Heart left ventricle (tissue), 16 donors: ENCODE measurements at regions not wholly inside any gene's neighbourhood (a gene's known extent, or its start where the extent isn't known, plus 50 kb on each side); places are given as distances from the start of the nearest gene placed in this dataset.

Experiments used
- ATAC-seq, 4 donors: fragments of 200-7000 bp; cut with Tn5 transposase; one replicate each; pipeline ENCODE4 v1.9.1; 2020 to 2022; ENCODE audit warnings: moderate library complexity in 4 of 4, mild to moderate bottlenecking in 3 of 4, moderate number of reproducible peaks in 1 of 4
- DNase-seq, 5 donors: peaks; one replicate each; pipeline ENCODE4 v3.0.0-alpha.2; 2020
- H3K27ac ChIP-seq, 12 donors: fragments of 200-600 bp; sonication (generic) in 4 of 12; one replicate each; pipeline versions ENCODE4 v1.5.0 to v1.8.0; 2016 to 2022; ENCODE audit warnings: mild to moderate bottlenecking in 2 of 12
- H3K27me3 ChIP-seq, 9 donors: fragments of 200-600 bp; sonication (generic) in 2 of 9; one replicate each; pipeline versions ENCODE4 v1.5.1 to v1.8.0; 2016 to 2022; ENCODE audit warnings: mild to moderate bottlenecking in 3 of 9
- H3K36me3 ChIP-seq, 9 donors: fragments of 200-600 bp; sonication (generic) in 2 of 9; one replicate each; pipeline versions ENCODE4 v1.5.0 to v1.8.0; 2018 to 2022; ENCODE audit warnings: mild to moderate bottlenecking in 2 of 9
- H3K4me1 ChIP-seq, 12 donors: fragments of 200-600 bp; sonication (generic) in 4 of 12; one replicate each; pipeline versions ENCODE4 v1.5.0 to v1.8.0; 2016 to 2022; ENCODE audit warnings: mild to moderate bottlenecking in 3 of 12
- H3K4me3 ChIP-seq, 12 donors: fragments of 200-600 bp; sonication (generic) in 4 of 12; one replicate each; pipeline versions ENCODE4 v1.5.0 to v1.8.0; 2017 to 2022; ENCODE audit warnings: mild to moderate bottlenecking in 9 of 12, moderate library complexity in 4 of 12
- H3K9me3 ChIP-seq, 12 donors: fragments of 200-600 bp; sonication (generic) in 4 of 12; one replicate each; pipeline versions ENCODE4 v1.5.0 to v1.8.0; 2016 to 2022; ENCODE audit warnings: mild to moderate bottlenecking in 1 of 12
- CTCF ChIP-seq, 12 donors: fragments of 200-600 bp; sonication (generic) in 4 of 12; IDR thresholded peaks; one replicate each; pipeline versions ENCODE4 v1.5.0 to v1.8.0; 2018 to 2022; ENCODE audit warnings: antibody characterized with exemption in 12 of 12, mild to moderate bottlenecking in 5 of 12
- POLR2A ChIP-seq, 2 donors: fragments of 450-650 bp; IDR thresholded peaks; one replicate each; pipeline ENCODE4 v1.6.1; 2017; ENCODE audit warnings: antibody characterized with exemption in 2 of 2, mild to moderate bottlenecking in 2 of 2, moderate library complexity in 2 of 2
- WGBS, 4 donors: extraction: QIAGEN DNeasy Blood & Tissue Kit in 2 of 4; methylation state at CpG; one replicate each; pipeline versions ENCODE4 v1.1.5 to v1.1.7; 2013 to 2018; 5-methylcytosine and 5-hydroxymethylcytosine counted together
- intact Hi-C, 10 donors: fragments of 100-400 bp; cut with DNase I; formaldehyde crosslinking; loops; one replicate each; pipeline versions ENCODE4 v1.11.1 to v1.14.2; 2022
- donor health status: ischemic (EF 13 %, LVEDD 7.1; RV severe dilation, severe dysfunction).
- donor health status: healthy with polysubstance abuse.
- donor health status: DM: no; HTN: yes; CAD: no.
- donor health status: DM: no; HTN: no; CAD: no.
- donor health status: ischemic (EF 25% LVEDD 6.9; RV normal size, moderate dysfunction).
- donor health status: ischemic (EF 25% LVEDD 5.7; RV mildly dilated, moderate dysfunction).
- donor health status: healthy.
- donor health status: DM: yes; HTN: yes; CAD: no.
- donor health status: ischemic (EF 35%, LVEDD 5.7; RV mildly dilated, moderate dysfunction).
- donor health status: nonischemic (EF 11% LVEDD 7.7; RV severe dilation, severe dysfunction).
- donor health status: DM: yes; HTN: yes; CAD: no.
- donor health status: PGD.
- donor health status: ischemic (EF 29% LVEDD 5.4; RV normal size, mild dysfunction).
- donor health status: nonischemic (EF 23%, LVEDD 6.1; RV moderate dilation, normal function).

- intact Hi-C loops = loop anchor here in 2 of 10 donors (2.0 to 10.0 kb wide), 2 partner anchors 181 to 193 kb away; no protein-coding TSS in a partner anchor
- Histone ChIP-seq H3K27ac (peak overlapping the region in 5 of 12 donors; percentile 1 to 58 (median 18)), H3K4me3 (no peak overlapping the region), H3K27me3 (no peaks in the 10 kb centered on the region), H3K36me3 (no peaks in the 10 kb centered on the region), H3K9me3 (peaks cover 0 to 12% (median 0%) of the 10 kb centered on the region in 12 donors), H3K4me1 (peaks cover 0 to 7% (median 0%) of the 10 kb centered on the region in 12 donors)
- TF ChIP-seq CTCF (IDR thresholded peaks at IDR 0.05) (no peak), POLR2A (IDR thresholded peaks at IDR 0.05) (no peak)
- ATAC-seq = peak in 3 of 4 donors; percentile 75 to 82 (median 79)
- WGBS, 4 donors = 51 to 60% (median 52%) methylated on average over 5 of the region's 5 CpGs
- DNase-seq = peak in 1 of 5 donors; percentile 14
Observed at GRCh38 chr4:143768007-143768591, 67.6 kb upstream of the FREM3 start.

GRCh38 chr4:143763587-143763986, 63.1 kb upstream of the FREM3 start:
- ATAC-seq = no peak
- 54 to 70% (median 63%) methylated on average over 3 of the region's 3 CpGs for WGBS, 4 donors

GRCh38 chr4:143762511-143762910, 62.0 kb upstream of the FREM3 start:
- TF ChIP-seq CTCF (IDR thresholded peaks at IDR 0.05) = no peak
- no peak for TF ChIP-seq POLR2A (IDR thresholded peaks at IDR 0.05)
- no peak for ATAC-seq
- no peaks in the 10 kb centered on the region for H3K9me3 ChIP-seq
- peaks cover 0 to 3% (median 0%) of the 10 kb centered on the region in 12 donors for H3K4me1 ChIP-seq
- H3K36me3 ChIP-seq = no peaks in the 10 kb centered on the region
- intact Hi-C loops = loop anchor here in 1 of 10 donors (10.0 kb wide), 1 partner anchor 188 kb away; no protein-coding TSS in a partner anchor
- no peak for DNase-seq
- 65 to 83% (median 76%) methylated on average over 2 of the region's 2 CpGs for WGBS, 4 donors
- no peak overlapping the region for H3K27ac ChIP-seq
- no peaks in the 10 kb centered on the region for H3K27me3 ChIP-seq
- no peak overlapping the region for H3K4me3 ChIP-seq

More at GRCh38 chr4:143763587-143763986, 63.1 kb upstream of the FREM3 start:
- Histone ChIP-seq H3K4me1 (peaks cover 0 to 4% (median 0%) of the 10 kb centered on the region in 12 donors), H3K36me3 (no peaks in the 10 kb centered on the region), H3K4me3 (no peak overlapping the region), H3K27me3 (no peaks in the 10 kb centered on the region), H3K9me3 (no peaks in the 10 kb centered on the region), H3K27ac (no peak overlapping the region)
- DNase-seq = no peak
- intact Hi-C loops = loop anchor here in 1 of 10 donors (10.0 kb wide), 1 partner anchor 189 kb away; no protein-coding TSS in a partner anchor
- TF ChIP-seq CTCF (IDR thresholded peaks at IDR 0.05) (no peak), POLR2A (IDR thresholded peaks at IDR 0.05) (no peak)
